OCI-LY1 (cell line): ENCODE measurements at regions not wholly inside any gene's neighbourhood (a gene's known extent, or its start where the extent isn't known, plus 50 kb on each side); places are given as distances from the start of the nearest gene placed in this dataset.

Experiments used
- H2AFZ ChIP-seq: fragments of 200-600 bp; sonication (generic), shearing (Covaris generic); 2 replicates; pipeline ENCODE4 v1.6.0; 2014; ENCODE audit warnings: antibody characterized with exemption, mild to moderate bottlenecking, low read length
- H3F3A ChIP-seq: fragments of 200-600 bp; sonication (generic), shearing (Covaris generic); 2 replicates; pipeline ENCODE4 v1.6.0; 2014; ENCODE audit warnings: mild to moderate bottlenecking, antibody characterized with exemption, low read length, moderate library complexity; ENCODE audit not compliant: insufficient read depth
- H3K27ac ChIP-seq: fragments of 200-600 bp; sonication (generic); 2 replicates; pipeline ENCODE4 v1.5.1; 2014; ENCODE audit warnings: low read length, mixed run types, mild to moderate bottlenecking, low read depth; ENCODE audit not compliant: poor library complexity, severe bottlenecking
- H3K27me3 ChIP-seq: fragments of 200-600 bp; sonication (generic); 2 replicates; pipeline ENCODE4 v1.6.0; 2014; ENCODE audit warnings: antibody characterized with exemption, mild to moderate bottlenecking, low read length, moderate library complexity; ENCODE audit not compliant: insufficient read depth
- H3K36me3 ChIP-seq: fragments of 200-600 bp; sonication (generic); 2 replicates; pipeline ENCODE4 v1.6.1; 2014; ENCODE audit warnings: mild to moderate bottlenecking, antibody characterized with exemption, low read length, moderate library complexity, mixed read lengths; ENCODE audit not compliant: insufficient read depth
- H3K4me1 ChIP-seq: fragments of 200-600 bp; sonication (generic); 2 replicates; pipeline ENCODE4 v1.5.1; 2014; ENCODE audit warnings: mild to moderate bottlenecking, low read length, moderate library complexity; ENCODE audit not compliant: insufficient read depth, severe bottlenecking
- H3K4me2 ChIP-seq: fragments of 200-600 bp; sonication (generic), shearing (Covaris generic); 2 replicates; pipeline ENCODE4 v1.6.1; 2014; ENCODE audit warnings: low read length
- H3K4me3 ChIP-seq: fragments of 200-600 bp; sonication (generic); 2 replicates; pipeline ENCODE4 v1.5.1; 2014; ENCODE audit warnings: low read length, low read depth, mild to moderate bottlenecking, mixed read lengths; ENCODE audit not compliant: poor library complexity, severe bottlenecking
- H3K79me2 ChIP-seq: fragments of 200-600 bp; shearing (Covaris generic); 2 replicates; pipeline ENCODE4 v1.6.1; 2016; ENCODE audit warnings: mixed run types, low read length, mixed read lengths; ENCODE audit not compliant: insufficient read depth
- H3K9ac ChIP-seq: fragments of 200-600 bp; sonication (generic), shearing (Covaris generic); 2 replicates; pipeline ENCODE4 v1.6.1; 2014; ENCODE audit warnings: mild to moderate bottlenecking, low read length, mixed read lengths
- H3K9me2 ChIP-seq: fragments of 200-600 bp; sonication (generic), shearing (Covaris generic); 2 replicates; pipeline ENCODE4 v1.6.1; 2014; ENCODE audit warnings: low read depth, mild to moderate bottlenecking, low read length, mixed read lengths
- H3K9me3 ChIP-seq: fragments of 200-600 bp; shearing (Covaris generic); 2 replicates; pipeline ENCODE4 v1.6.1; 2014; ENCODE audit warnings: low read length, mixed read lengths
- H4K20me1 ChIP-seq: fragments of 200-600 bp; sonication (generic), shearing (Covaris generic); 2 replicates; pipeline ENCODE4 v1.6.0; 2016; ENCODE audit warnings: mild to moderate bottlenecking, low read length; ENCODE audit not compliant: insufficient read depth
- CTCF ChIP-seq: fragments of 200-600 bp; sonication (generic), shearing (Covaris generic); IDR thresholded peaks from 2 replicates; pipeline ENCODE4 v1.5.1; 2017; ENCODE audit warnings: mild to moderate bottlenecking, antibody characterized with exemption, low read length, moderate library complexity, mixed read lengths
- EZH2 ChIP-seq: fragments of 200-600 bp; sonication (generic), shearing (Covaris generic); IDR thresholded peaks from 2 replicates; pipeline ENCODE4 v1.8.0; 2017; ENCODE audit warnings: borderline replicate concordance, mixed run types, mild to moderate bottlenecking, antibody characterized with exemption, low read length, moderate library complexity, mixed read lengths

GRCh38 chr1:175875556-175875955 is 132.2 kb upstream of the TNR start:
- TF ChIP-seq EZH2 = no peak
- TF ChIP-seq CTCF = no peak
- H3K79me2 ChIP-seq = no peaks in the 10 kb centered on the region
- no peaks in the 10 kb centered on the region for H3F3A ChIP-seq
- no peaks in the 10 kb centered on the region for H3K4me1 ChIP-seq
- H3K4me3 ChIP-seq = no peak overlapping the region
- no peak overlapping the region for H3K4me2 ChIP-seq
- no peak overlapping the region for H2AFZ ChIP-seq
- no peaks in the 10 kb centered on the region for H3K9me2 ChIP-seq
- H3K27me3 ChIP-seq = peaks cover 4% of the 10 kb centered on the region; the same call in 1 of the 2 replicates
- H3K27ac ChIP-seq = no peak overlapping the region
- H3K36me3 ChIP-seq = no peaks in the 10 kb centered on the region
- H3K9ac ChIP-seq = no peak overlapping the region
- no peaks in the 10 kb centered on the region for H3K9me3 ChIP-seq
- H4K20me1 ChIP-seq = no peaks in the 10 kb centered on the region

GRCh38 chr1:175874081-175874480 is 130.7 kb upstream of the TNR start:
- H3K36me3 ChIP-seq = no peaks in the 10 kb centered on the region
- H3K27ac ChIP-seq = no peak overlapping the region
- H4K20me1 ChIP-seq = no peaks in the 10 kb centered on the region
- H3K79me2 ChIP-seq = no peaks in the 10 kb centered on the region
- no peak overlapping the region for H3K9ac ChIP-seq
- H3K9me3 ChIP-seq = no peaks in the 10 kb centered on the region
- H3F3A ChIP-seq = no peaks in the 10 kb centered on the region
- no peak for TF ChIP-seq CTCF
- no peak for TF ChIP-seq EZH2
- H3K4me2 ChIP-seq = no peak overlapping the region
- no peaks in the 10 kb centered on the region for H3K4me1 ChIP-seq
- H3K27me3 ChIP-seq = peaks cover 3% of the 10 kb centered on the region; the same call in 1 of the 2 replicates
- no peak overlapping the region for H2AFZ ChIP-seq
- H3K9me2 ChIP-seq = no peaks in the 10 kb centered on the region
- H3K4me3 ChIP-seq = no peak overlapping the region

GRCh38 chr1:175873290-175873935 is 130.0 kb upstream of the TNR start:
- no peaks in the 10 kb centered on the region for H3K4me1 ChIP-seq
- no peaks in the 10 kb centered on the region for H3K79me2 ChIP-seq
- TF ChIP-seq CTCF = no peak
- TF ChIP-seq EZH2 = no peak
- no peak overlapping the region for H3K27ac ChIP-seq
- H4K20me1 ChIP-seq = no peaks in the 10 kb centered on the region
- H3K4me2 ChIP-seq = no peak overlapping the region
- H3K9me2 ChIP-seq = no peaks in the 10 kb centered on the region
- no peak overlapping the region for H2AFZ ChIP-seq
- no peaks in the 10 kb centered on the region for H3F3A ChIP-seq
- H3K4me3 ChIP-seq = no peak overlapping the region
- H3K9ac ChIP-seq = no peak overlapping the region
- H3K9me3 ChIP-seq = no peaks in the 10 kb centered on the region
- peaks cover 3% of the 10 kb centered on the region; the same call in 1 of the 2 replicates for H3K27me3 ChIP-seq
- no peaks in the 10 kb centered on the region for H3K36me3 ChIP-seq
